NCI-H2171 (cell line): ENCODE measurements at regions not wholly inside any gene's neighbourhood (a gene's known extent, or its start where the extent isn't known, plus 50 kb on each side); places are given as distances from the start of the nearest gene placed in this dataset.

Experiments used
- DNase-seq: peaks from one replicate; lab custom pipeline; 2025; lab: John Stamatoyannopoulos, UW

GRCh38 chr12:13841358-13841757, 140.0 kb downstream of the GRIN2B start:
- DNase-seq, result no peak

DNA sequence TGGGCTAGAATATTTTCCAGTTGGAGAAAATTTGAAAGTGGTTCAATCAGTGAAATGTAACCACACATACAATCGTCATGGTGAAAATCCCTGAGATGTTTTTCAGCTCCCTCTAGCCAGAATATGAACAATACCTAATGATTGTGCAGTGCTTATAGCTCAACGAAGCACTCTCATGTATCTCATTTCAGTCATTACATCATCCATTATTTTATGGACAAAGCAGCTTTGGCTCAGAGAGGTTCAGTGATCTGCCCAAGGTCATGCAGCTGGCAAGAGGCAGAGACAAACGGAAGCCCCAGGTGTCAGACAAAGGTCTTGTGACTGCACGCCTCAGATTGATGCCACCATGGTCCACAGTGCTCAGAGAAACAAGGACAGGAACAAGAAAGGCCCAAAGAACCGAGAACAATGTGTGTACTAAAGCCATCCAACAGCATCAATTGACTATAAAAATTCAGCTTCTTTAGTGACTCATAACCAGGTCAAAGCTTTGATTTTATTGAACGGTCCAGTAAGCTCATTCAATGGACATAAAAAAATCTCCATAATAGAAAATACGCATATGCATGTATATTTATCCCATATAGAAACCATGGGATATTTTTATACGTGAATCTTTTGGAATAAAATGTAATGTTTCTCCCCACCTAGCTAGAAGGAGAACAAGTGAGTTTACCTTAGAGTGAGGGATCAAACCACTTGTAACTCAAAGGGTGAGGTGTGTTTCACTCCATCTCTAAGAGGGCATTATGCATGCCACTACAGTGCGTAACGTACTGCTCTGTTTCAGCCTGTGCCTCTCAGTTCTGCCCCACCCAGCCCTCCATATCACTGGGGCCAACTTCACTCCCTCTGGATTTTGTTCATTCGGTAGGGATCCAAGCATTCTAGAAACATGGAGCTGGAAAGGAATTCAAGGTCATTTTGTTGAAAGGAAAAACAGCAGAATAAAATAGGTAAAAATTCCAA, 141.8 kb downstream of the GRIN2B start:
- DNase-seq, result no peak

- DNase-seq, result no peak
These were observed 145.3 kb downstream of the GRIN2B start for GRCh38 chr12:13836099-13836498.

DNA sequence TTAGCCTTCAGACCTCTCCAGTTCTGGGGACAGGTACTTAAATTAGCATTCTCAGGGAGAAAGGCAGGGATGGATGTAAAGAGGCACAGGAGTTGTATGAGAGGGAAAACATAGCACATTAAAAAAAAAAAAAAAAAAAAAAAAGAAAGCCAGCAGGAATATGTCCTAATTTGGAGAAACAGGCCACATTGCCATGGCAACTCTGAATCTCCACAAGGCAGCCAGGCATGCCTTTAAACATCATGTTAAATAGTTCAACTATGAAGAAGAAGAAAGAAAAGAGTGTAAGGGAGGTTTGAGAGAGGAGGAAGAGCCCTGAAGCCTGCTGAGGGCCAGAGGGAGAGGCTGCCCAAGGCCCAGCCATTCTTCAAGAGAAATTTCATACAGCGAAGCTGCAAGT, 145.8 kb downstream of the GRIN2B start:
- DNase-seq, result no peak

- DNase-seq, result no peak
These were observed 147.2 kb downstream of the GRIN2B start for GRCh38 chr12:13834241-13834640.

DNA sequence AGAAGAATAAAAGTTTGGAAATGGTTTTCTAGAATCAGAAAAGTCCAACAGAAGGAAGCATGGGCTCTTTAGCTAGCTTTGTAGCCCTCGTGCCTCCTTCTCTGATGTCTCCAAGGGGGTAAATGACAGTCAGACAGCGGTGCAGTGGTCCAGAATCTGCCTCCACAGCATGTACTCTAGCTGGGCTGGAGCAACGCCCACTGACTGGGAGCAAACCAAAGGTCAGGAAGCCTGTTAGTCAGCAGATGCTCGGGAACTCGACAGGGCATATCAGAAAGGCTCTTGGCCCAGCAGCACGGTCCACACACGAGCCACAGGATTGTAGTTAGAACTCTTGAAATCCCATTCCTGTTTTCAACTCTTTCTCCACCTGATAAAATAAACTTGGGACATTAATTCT, 164.3 kb downstream of the GRIN2B start:
- no peak for DNase-seq

DNA sequence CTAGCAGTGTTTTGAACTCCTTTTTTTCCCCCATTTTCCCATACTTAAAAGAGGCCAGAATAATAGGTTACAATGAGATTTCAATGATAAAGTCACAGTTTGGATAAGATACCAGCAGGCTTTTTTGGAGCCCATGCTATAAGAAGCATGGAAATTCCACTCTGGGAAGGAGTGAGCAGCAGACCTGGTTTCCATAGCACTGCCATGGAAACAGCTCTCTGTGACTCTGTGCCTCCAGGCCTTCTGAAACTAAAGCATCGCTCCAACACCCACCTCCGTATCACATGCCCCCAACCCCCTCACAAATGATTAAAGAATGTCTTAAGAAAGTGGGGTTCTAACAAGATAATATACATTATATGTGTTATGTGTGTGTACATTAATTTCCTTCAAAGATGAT, 165.0 kb downstream of the GRIN2B start:
- no peak for DNase-seq

- DNase-seq, result no peak
These were observed 169.2 kb downstream of the GRIN2B start for GRCh38 chr12:13812168-13812567.

- no peak for DNase-seq
These were observed 170.3 kb downstream of the GRIN2B start for GRCh38 chr12:13811061-13811460.

DNA sequence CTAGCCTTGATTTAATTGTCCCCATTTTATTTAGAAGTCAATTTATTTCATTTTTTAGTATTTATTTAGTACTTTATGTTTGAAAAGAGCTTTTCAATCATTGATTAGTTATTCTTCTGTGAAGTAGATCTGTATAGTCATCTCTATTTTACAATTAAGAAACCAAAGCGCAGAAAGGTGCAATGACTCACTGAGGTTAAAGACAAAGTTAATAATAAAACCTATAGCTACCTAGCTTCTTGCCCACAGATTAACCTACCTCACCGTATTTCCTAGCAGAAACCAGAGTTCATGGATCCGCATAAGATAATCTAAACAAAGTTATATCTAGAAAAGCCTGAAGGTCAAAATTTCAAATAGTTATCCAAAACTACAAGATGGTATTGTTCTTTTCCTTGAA, 176.4 kb downstream of the GRIN2B start:
- no peak for DNase-seq

GRCh38 chr12:13801543-13801942, 179.9 kb downstream of the GRIN2B start:
- DNase-seq, result no peak

GRCh38 chr12:13799574-13799973, 181.8 kb downstream of the GRIN2B start:
- no peak for DNase-seq

- no peak for DNase-seq
These were observed 183.2 kb downstream of the GRIN2B start for GRCh38 chr12:13798162-13798561.

- no peak for DNase-seq
These were observed 186.7 kb downstream of the GRIN2B start for GRCh38 chr12:13794706-13795105.

- DNase-seq, result no peak
These were observed 191.1 kb downstream of the GRIN2B start for GRCh38 chr12:13790317-13790716.

DNA sequence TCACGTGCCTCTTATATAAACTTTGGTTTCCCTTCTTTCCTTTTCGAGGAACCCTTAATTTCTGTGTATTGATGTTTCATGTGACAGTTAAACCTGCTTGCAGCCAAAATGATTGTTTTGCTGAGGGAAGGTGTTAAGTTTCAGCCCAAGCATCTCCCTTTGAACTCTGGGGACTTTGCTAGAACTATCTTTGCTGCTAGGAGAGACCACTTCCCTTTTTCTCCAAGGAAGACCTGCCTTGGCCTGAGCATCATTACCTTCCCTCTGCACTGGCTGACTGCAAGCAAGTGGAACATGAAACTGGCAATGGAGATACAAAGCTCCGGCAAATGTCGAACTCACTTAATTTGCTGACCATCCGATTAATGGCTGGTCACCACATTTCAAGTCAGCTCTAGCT, 192.8 kb downstream of the GRIN2B start:
- DNase-seq, result no peak

DNA sequence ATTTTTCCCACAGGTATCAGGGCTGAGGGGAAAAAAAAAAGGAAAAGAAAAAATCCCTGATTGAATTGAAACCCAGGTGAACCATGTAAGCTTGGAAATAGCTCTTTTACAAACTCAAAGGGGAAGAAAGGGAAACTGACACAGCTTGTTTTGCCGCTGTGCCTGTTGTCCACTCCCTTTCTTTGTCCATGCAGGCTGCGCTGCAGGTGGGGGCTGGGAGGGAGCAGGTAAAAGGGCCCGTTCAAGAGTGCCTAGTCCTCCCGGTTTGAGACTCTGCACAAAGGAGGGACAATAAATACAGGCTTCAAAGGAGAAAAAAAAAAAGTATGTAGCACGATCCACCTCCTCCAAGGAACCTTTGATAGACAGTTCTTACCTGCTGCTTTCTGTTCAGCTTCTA, 194.8 kb downstream of the GRIN2B start:
- DNase-seq, result no peak

- no peak for DNase-seq
These were observed 196.9 kb downstream of the GRIN2B start for GRCh38 chr12:13784504-13784903.

DNA sequence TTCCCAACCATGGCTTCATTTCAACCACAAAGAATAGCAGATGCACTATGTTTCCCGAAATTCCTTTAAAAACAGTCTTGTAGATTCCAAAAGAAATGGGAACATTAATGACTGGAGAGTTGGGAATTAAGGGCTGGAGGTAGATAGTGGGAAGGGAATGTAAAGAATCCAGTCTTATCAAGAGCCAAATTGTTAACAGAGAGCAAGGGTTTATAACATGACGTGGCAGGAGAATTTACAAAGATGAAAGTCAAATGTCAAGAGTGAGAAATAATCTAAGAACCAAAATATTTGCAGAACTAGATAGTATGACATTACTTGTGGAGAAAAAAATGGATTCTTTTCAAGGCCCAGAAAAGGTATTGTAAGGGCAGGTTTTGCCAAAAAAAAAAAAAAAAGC, 200.9 kb downstream of the GRIN2B start:
- DNase-seq, result no peak

DNA sequence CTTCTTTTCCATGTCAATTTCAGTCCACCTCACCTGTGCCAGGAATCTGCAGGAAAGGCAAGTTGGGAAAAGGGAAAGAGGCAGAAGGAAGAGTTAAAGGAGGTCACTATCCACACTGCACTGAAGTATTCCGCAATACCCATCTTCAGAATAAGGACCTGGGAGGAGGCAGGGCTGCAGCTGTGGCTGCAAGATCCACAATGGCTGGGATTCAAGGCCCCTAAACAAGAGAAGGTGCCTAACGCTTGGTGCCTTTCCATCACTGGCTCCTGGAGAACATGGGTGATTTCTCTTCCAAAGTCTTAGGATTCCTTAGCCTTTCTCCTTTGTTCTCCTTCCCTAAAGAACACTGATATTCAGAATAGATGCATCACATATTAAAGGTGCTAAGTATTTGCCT, 204.0 kb downstream of the GRIN2B start:
- DNase-seq, result no peak

DNA sequence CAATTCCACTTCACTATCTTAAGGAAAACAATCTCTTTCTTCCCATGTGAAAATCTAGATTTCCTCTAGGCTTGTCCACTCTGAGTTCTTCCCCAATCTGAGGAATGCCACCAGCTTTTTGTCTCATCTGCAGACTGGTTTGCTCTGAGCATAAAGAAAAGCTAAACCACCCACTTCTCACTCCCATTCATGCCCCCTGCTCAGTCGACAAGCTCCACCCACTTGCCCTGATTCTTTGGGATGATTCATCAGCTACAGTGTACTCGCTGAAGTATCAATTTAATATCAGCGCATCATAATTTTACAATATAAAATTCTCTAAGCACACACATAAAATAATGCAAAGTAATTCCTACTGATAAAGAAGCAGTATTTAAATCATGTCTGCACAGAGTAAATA, 209.1 kb downstream of the GRIN2B start:
- DNase-seq, result no peak

GRCh38 chr12:13770576-13770975, 210.8 kb downstream of the GRIN2B start:
- DNase-seq, result no peak

DNA sequence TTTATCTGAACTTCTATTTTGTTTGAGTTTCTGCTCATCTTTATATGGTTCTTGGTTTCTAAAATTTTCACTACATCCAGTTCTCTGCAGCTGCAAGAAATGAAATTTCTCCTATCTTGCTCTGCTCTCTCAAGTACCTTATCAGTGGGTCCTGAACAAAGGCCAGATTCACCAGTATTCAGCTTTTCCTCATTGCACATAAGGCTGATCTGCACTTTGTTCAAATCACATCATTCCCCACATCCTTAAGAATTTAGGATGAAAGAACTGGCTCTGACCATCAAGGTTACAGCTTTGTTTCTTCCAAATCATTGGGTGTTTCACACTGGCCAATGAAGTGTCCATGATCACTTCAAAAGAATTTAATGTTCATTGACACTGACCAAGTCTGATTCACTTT, 211.4 kb downstream of the GRIN2B start:
- DNase-seq, result no peak

DNA sequence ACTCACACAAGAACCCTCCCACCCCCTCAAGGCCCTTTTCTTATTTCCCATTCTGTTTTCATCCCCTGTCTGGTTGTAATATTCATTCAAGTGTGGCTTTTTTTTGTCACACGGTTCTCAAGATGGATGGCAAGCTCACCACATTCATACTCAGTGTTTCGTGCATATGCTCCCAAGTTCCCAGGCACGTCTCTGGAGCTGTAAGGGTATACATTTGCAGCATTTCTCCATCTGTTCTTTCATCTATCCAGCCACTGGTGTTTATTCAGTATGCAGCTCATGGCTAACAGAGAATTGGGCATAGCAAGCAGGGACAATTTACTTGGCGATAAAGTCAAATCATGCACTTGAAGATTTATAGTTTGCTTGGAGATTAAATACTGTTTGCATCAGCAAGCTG, 212.1 kb downstream of the GRIN2B start:
- DNase-seq, result no peak
